SKM-1 (cell line): ENCODE measurements at regions not wholly inside any gene's neighbourhood (a gene's known extent, or its start where the extent isn't known, plus 50 kb on each side); places are given as distances from the start of the nearest gene placed in this dataset.
"Not testable (repeated sequence)": the region's sequence is repeated elsewhere in the genome, so short reads cannot be mapped to it uniquely, and the experiment has no call there.

Source experiments
- DNase-seq: peaks from one replicate; lab custom pipeline; 2025; ENCODE audit not compliant: unreplicated experiment; lab: John Stamatoyannopoulos, UW

- DNase-seq: no peak
Observed at GRCh38 chr12:58009405-58010195, 68.2 kb downstream of the ATP23 start.

GRCh38 chr12:58011676-58012075, 70.3 kb downstream of the ATP23 start:
- no peak for DNase-seq

- DNase-seq: not testable (repeated sequence)
Observed at GRCh38 chr12:58022379-58023020, 81.1 kb downstream of the ATP23 start.

- no peak for DNase-seq
Observed at GRCh38 chr12:58025431-58025830, 84.1 kb downstream of the ATP23 start.

- no peak for DNase-seq
Observed at GRCh38 chr12:58026426-58026825, 85.1 kb downstream of the ATP23 start.

GRCh38 chr12:58026897-58027891, 85.8 kb downstream of the ATP23 start:
- DNase-seq: no peak

- no peak for DNase-seq
Observed at GRCh38 chr12:58028294-58028693, 86.9 kb downstream of the ATP23 start.

GRCh38 chr12:58029260-58029659, 87.9 kb downstream of the ATP23 start:
- no peak for DNase-seq

GRCh38 chr12:58030566-58031279, 89.4 kb downstream of the ATP23 start:
- no peak for DNase-seq

- DNase-seq: no peak
Observed at GRCh38 chr12:58032156-58032555, 90.8 kb downstream of the ATP23 start.

- no peak for DNase-seq
Observed at GRCh38 chr12:58033831-58034230, 92.5 kb downstream of the ATP23 start.

- DNase-seq: no peak
Observed at GRCh38 chr12:58034311-58034710, 92.9 kb downstream of the ATP23 start.

- DNase-seq: no peak
Observed at GRCh38 chr12:58034712-58035111, 93.3 kb downstream of the ATP23 start.

GRCh38 chr12:58041441-58041840, 100.1 kb downstream of the ATP23 start:
- no peak for DNase-seq

GRCh38 chr12:58044966-58045365, 103.6 kb downstream of the ATP23 start:
- no peak for DNase-seq

- no peak for DNase-seq
Observed at GRCh38 chr12:58046271-58046670, 104.9 kb downstream of the ATP23 start.

GRCh38 chr12:58051378-58051777, 110.0 kb downstream of the ATP23 start:
- no peak for DNase-seq

GRCh38 chr12:58064666-58065065, 123.3 kb downstream of the ATP23 start:
- DNase-seq: no peak

GRCh38 chr12:58066296-58066695, 124.9 kb downstream of the ATP23 start:
- DNase-seq: no peak

GRCh38 chr12:58067610-58068387, 126.4 kb downstream of the ATP23 start:
- DNase-seq: no peak
